ENCODE measurements at regions not wholly inside any gene's neighbourhood (a gene's known extent, or its start where the extent isn't known, plus 50 kb on each side); places are given as distances from the start of the nearest gene placed in this dataset.

- TF ChIP-seq TEAD4 (IDR thresholded peaks at IDR 0.05; ENCODE audit: borderline replicate concordance, insufficient read depth) (no peak), GABPA (IDR thresholded peaks at IDR 0.05; ENCODE audit: low read depth) (no peak), SIN3A (IDR thresholded peaks at IDR 0.05; ENCODE audit: borderline replicate concordance, low read depth, low read length) (no peak)
Measured at GRCh38 chr6:3593161-3593560, 136.3 kb upstream of the SLC22A23 start (continued).

GRCh38 chr6:3592371-3592941 is 135.6 kb upstream of the SLC22A23 start:
- TF ChIP-seq ZBTB33 (IDR thresholded peaks at IDR 0.05; ENCODE audit: borderline replicate concordance, low read depth): no peak
- TF ChIP-seq FOSL2 (IDR thresholded peaks at IDR 0.05; ENCODE audit: borderline replicate concordance, low read depth): no peak
- TF ChIP-seq FOXJ3 (CRISPR knock-in tag; IDR thresholded peaks at IDR 0.05): no peak
- TF ChIP-seq MAX (IDR thresholded peaks at IDR 0.05; ENCODE audit: low read depth): no peak
- H3K4me3 ChIP-seq (ENCODE audit: low read depth in 2 of 2, low read length in 1 of 2): no peak overlapping the region
- peaks cover 7% of the 10 kb centered on the region; the same call in 1 of the 2 replicates for H3K27me3 ChIP-seq (ENCODE audit: insufficient read depth)
- H3K9ac ChIP-seq: no peak overlapping the region
- no peaks in the 10 kb centered on the region for H3K36me3 ChIP-seq (replicated peaks in 1 of 2; ENCODE audit: control insufficient read depth in 1 of 2, insufficient read depth in 2 of 2, low read length in 1 of 2)
- H3K4me2 ChIP-seq: no peak overlapping the region
- no peak overlapping the region for H3K27ac ChIP-seq (ENCODE audit: low read depth in 2 of 2, low read length in 1 of 2)
- no peaks in the 10 kb centered on the region for H3K9me2 ChIP-seq
- H3F3A ChIP-seq (replicated peaks; ENCODE audit: insufficient read depth): peaks cover 7% of the 10 kb centered on the region
- whole genome bisulfite sequencing (ENCODE audit: low lambda C conversion rate): 26% methylated on average over 7 of the region's 7 CpGs
- no peaks in the 10 kb centered on the region for H4K20me1 ChIP-seq (ENCODE audit: insufficient read depth)
- H3K79me2 ChIP-seq (ENCODE audit: insufficient read depth): no peaks in the 10 kb centered on the region
- no peak for DNase-seq
- ChIA-PET POLR2A (no interaction called here), CTCF (interaction anchor here (1.1 kb wide), 1 partner anchor 133 kb away, joined by 3 read pairs; no protein-coding TSS in a partner anchor)
- H2AFZ ChIP-seq (ENCODE audit: low read depth): no peak overlapping the region
- H3K9me3 ChIP-seq: no peaks in the 10 kb centered on the region
- H3K4me1 ChIP-seq (ENCODE audit: control insufficient read depth in 1 of 2, insufficient read depth in 2 of 2, low read depth in 1 of 2, low read length in 1 of 2): no peaks in the 10 kb centered on the region

- Histone ChIP-seq H3K9ac (no peak overlapping the region), H3K4me3 (ENCODE audit: low read depth in 2 of 2, low read length in 1 of 2) (no peak overlapping the region), H3K79me2 (ENCODE audit: insufficient read depth) (no peaks in the 10 kb centered on the region), H3K9me2 (no peaks in the 10 kb centered on the region), H3K9me3 (no peaks in the 10 kb centered on the region), H3K27ac (ENCODE audit: low read depth in 2 of 2, low read length in 1 of 2) (no peak overlapping the region; a peak in 1 of 4 replicates), H2AFZ (ENCODE audit: low read depth) (no peak overlapping the region), H3K4me2 (no peak overlapping the region), H3K36me3 (replicated peaks in 1 of 2; ENCODE audit: control insufficient read depth in 1 of 2, insufficient read depth in 2 of 2, low read length in 1 of 2) (no peaks in the 10 kb centered on the region), H3K27me3 (ENCODE audit: insufficient read depth) (peaks cover 7% of the 10 kb centered on the region; the same call in 1 of the 2 replicates), H4K20me1 (ENCODE audit: insufficient read depth) (no peaks in the 10 kb centered on the region), H3K4me1 (ENCODE audit: control insufficient read depth in 1 of 2, insufficient read depth in 2 of 2, low read depth in 1 of 2, low read length in 1 of 2) (no peaks in the 10 kb centered on the region), H3F3A (replicated peaks; ENCODE audit: insufficient read depth) (peaks cover 7% of the 10 kb centered on the region)
- ChIA-PET CTCF (interaction anchor here (1.1 kb wide), 1 partner anchor 133 kb away, joined by 3 read pairs; no protein-coding TSS in a partner anchor), POLR2A (no interaction called here)
- WGBS (ENCODE audit: low lambda C conversion rate): 5% methylated on average over 1 of the region's 1 CpG
- no peak for DNase-seq
- TF ChIP-seq MEF2A (IDR thresholded peaks at IDR 0.05; ENCODE audit: borderline replicate concordance, low read depth) (no peak), PBX3 (IDR thresholded peaks at IDR 0.05) (no peak), EZH2phosphoT487 (IDR thresholded peaks at IDR 0.05; ENCODE audit: borderline replicate concordance, low read depth) (no peak), TCF12 (IDR thresholded peaks at IDR 0.05) (no peak), MAX (IDR thresholded peaks at IDR 0.05; ENCODE audit: low read depth) (no peak), FOXJ3 (CRISPR knock-in tag; IDR thresholded peaks at IDR 0.05) (no peak), NRF1 (IDR thresholded peaks at IDR 0.05; ENCODE audit: low read depth, low read length) (no peak), CTCF (IDR thresholded peaks at IDR 0.05) (no peak), NFIC (IDR thresholded peaks at IDR 0.05; ENCODE audit: borderline replicate concordance) (no peak), SMC3 (IDR thresholded peaks at IDR 0.05; ENCODE audit: low read depth, low read length) (no peak), FOXM1 (IDR thresholded peaks at IDR 0.05; ENCODE audit: low read depth) (no peak), IRF3 (IDR thresholded peaks at IDR 0.05; ENCODE audit: low read depth, low read length) (no peak), RCOR1 (IDR thresholded peaks at IDR 0.05; ENCODE audit: low read length) (no peak), JUND (IDR thresholded peaks at IDR 0.05) (no peak), SIN3A (IDR thresholded peaks at IDR 0.05; ENCODE audit: borderline replicate concordance, low read depth, low read length) (no peak), YY1 (IDR thresholded peaks at IDR 0.05; ENCODE audit: low read depth) (no peak)
Measured at GRCh38 chr6:3591970-3592369, 135.1 kb upstream of the SLC22A23 start.

Data from SK-N-SH (cell line).